AG10803 (cell line): ENCODE measurements at regions not wholly inside any gene's neighbourhood (a gene's known extent, or its start where the extent isn't known, plus 50 kb on each side); places are given as distances from the start of the nearest gene placed in this dataset.

ENCODE experiments used
- DNase-seq: peaks from one replicate; pipeline ENCODE4 v3.0.0; 2010; ENCODE audit warnings: low read depth
- H3K4me3 ChIP-seq: 2 replicates; pipeline ENCODE4 v1.5.1; 2011; ENCODE audit warnings: mild to moderate bottlenecking, low read length, control low read depth
- CTCF ChIP-seq: conservative IDR thresholded peaks from 2 replicates; pipeline ENCODE4 v1.5.1; 2011; ENCODE audit warnings: mild to moderate bottlenecking, low read length, control low read depth, inconsistent platforms

- no peak for DNase-seq
- no peak overlapping the region for H3K4me3 ChIP-seq
- TF ChIP-seq CTCF = no peak
These were observed 149.7 kb upstream of the FBXL17 start for GRCh38 chr5:108531367-108532128.

- no peak for DNase-seq
- TF ChIP-seq CTCF = no peak
- H3K4me3 ChIP-seq = no peak overlapping the region
These were observed 148.8 kb upstream of the FBXL17 start for GRCh38 chr5:108530706-108531105.

- no peak for TF ChIP-seq CTCF
- peak; percentile 34 for DNase-seq
- no peak overlapping the region for H3K4me3 ChIP-seq
These were observed 147.5 kb upstream of the FBXL17 start for GRCh38 chr5:108529381-108529780.

- H3K4me3 ChIP-seq = no peak overlapping the region
- DNase-seq = no peak
- TF ChIP-seq CTCF = no peak
These were observed 146.8 kb upstream of the FBXL17 start for GRCh38 chr5:108528655-108529054.

GRCh38 chr5:108524564-108524963 is 142.7 kb upstream of the FBXL17 start:
- no peak overlapping the region for H3K4me3 ChIP-seq
- TF ChIP-seq CTCF = no peak
- no peak for DNase-seq

- no peak overlapping the region for H3K4me3 ChIP-seq
- DNase-seq = no peak
- TF ChIP-seq CTCF = no peak
These were observed 141.5 kb upstream of the FBXL17 start for GRCh38 chr5:108523360-108523759.

- peak; percentile 84 for TF ChIP-seq CTCF
- DNase-seq = peak; percentile 68
These were observed 140.1 kb upstream of the FBXL17 start for GRCh38 chr5:108521841-108522506.

More at GRCh38 chr5:108521841-108522506, 140.1 kb upstream of the FBXL17 start:
- H3K4me3 ChIP-seq = no peak overlapping the region
